IPS DF 19.7 (cell line): ENCODE measurements at regions not wholly inside any gene's neighbourhood (a gene's known extent, or its start where the extent isn't known, plus 50 kb on each side); places are given as distances from the start of the nearest gene placed in this dataset.
A peak's percentile ranks its signal among the peaks of the same experiment; 100 is the strongest.

ENCODE experiments used
- DNase-seq: peaks from one replicate; pipeline ENCODE4 v3.0.0-alpha.2; 2013; ENCODE audit warnings: low read depth, low spot score

- no peak for DNase-seq
These were observed 120.2 kb upstream of the RGS17 start for GRCh38 chr6:153251326-153251725.

- no peak for DNase-seq
These were observed 106.6 kb upstream of the RGS17 start for GRCh38 chr6:153237670-153238069.

GRCh38 chr6:153231048-153231646 is 100.1 kb upstream of the RGS17 start:
- peak; percentile 9 for DNase-seq

GRCh38 chr6:153218184-153218792 is 87.2 kb upstream of the RGS17 start:
- DNase-seq = no peak

GRCh38 chr6:153216789-153217188 is 85.7 kb upstream of the RGS17 start:
- no peak for DNase-seq

GRCh38 chr6:153215242-153215641 is 84.2 kb upstream of the RGS17 start:
- DNase-seq = no peak

GRCh38 chr6:153214436-153214835 is 83.4 kb upstream of the RGS17 start:
- DNase-seq = no peak

GRCh38 chr6:153210083-153210482 is 79.0 kb upstream of the RGS17 start:
- DNase-seq = no peak

GRCh38 chr6:153208706-153209105 is 77.6 kb upstream of the RGS17 start:
- DNase-seq = no peak

GRCh38 chr6:153207617-153208016 is 76.5 kb upstream of the RGS17 start:
- DNase-seq = no peak

- no peak for DNase-seq
These were observed 75.9 kb upstream of the RGS17 start for GRCh38 chr6:153207006-153207405.

- DNase-seq = no peak
These were observed 62.1 kb upstream of the RGS17 start for GRCh38 chr6:153192943-153193885.

GRCh38 chr6:153183925-153184324 is 52.8 kb upstream of the RGS17 start:
- DNase-seq = no peak
